VCaP (cell line): ENCODE measurements at regions not wholly inside any gene's neighbourhood (a gene's known extent, or its start where the extent isn't known, plus 50 kb on each side); places are given as distances from the start of the nearest gene placed in this dataset.

Source experiments
- H3K27ac ChIP-seq: fragments of 450-650 bp; 2 replicates; pipeline ENCODE4 v1.5.1; 2017
- TF ChIP-seq, protein P1 (sequence below): fragments of 450-650 bp; conservative IDR thresholded peaks from 2 replicates; pipeline ENCODE4 v1.5.1; 2017; ENCODE audit warnings: mild to moderate bottlenecking, moderate library complexity

DNA sequence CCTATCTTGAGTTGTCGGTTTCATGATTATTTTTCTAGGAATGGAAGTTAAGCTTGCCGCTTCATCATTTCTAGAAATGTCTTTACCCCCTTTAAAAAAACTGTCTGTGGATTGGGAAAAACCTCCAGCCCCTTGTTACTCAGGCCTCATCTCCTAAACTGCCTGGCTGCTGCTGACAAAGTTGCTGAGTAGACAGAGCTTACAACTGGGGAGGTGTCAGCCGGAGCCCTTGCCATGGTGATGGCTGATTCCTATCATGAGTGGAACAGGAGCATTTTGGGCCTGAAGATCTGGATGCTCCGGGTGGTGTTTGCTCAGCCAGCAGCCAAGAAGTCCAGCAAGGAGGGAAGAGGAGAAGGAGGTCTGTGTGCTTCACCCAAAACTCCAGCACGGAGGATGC is 243.3 kb downstream of the ENGASE start:
- TF ChIP-seq, protein P1, sequence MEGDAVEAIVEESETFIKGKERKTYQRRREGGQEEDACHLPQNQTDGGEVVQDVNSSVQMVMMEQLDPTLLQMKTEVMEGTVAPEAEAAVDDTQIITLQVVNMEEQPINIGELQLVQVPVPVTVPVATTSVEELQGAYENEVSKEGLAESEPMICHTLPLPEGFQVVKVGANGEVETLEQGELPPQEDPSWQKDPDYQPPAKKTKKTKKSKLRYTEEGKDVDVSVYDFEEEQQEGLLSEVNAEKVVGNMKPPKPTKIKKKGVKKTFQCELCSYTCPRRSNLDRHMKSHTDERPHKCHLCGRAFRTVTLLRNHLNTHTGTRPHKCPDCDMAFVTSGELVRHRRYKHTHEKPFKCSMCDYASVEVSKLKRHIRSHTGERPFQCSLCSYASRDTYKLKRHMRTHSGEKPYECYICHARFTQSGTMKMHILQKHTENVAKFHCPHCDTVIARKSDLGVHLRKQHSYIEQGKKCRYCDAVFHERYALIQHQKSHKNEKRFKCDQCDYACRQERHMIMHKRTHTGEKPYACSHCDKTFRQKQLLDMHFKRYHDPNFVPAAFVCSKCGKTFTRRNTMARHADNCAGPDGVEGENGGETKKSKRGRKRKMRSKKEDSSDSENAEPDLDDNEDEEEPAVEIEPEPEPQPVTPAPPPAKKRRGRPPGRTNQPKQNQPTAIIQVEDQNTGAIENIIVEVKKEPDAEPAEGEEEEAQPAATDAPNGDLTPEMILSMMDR = no peak
- no peak overlapping the region for H3K27ac ChIP-seq

DNA sequence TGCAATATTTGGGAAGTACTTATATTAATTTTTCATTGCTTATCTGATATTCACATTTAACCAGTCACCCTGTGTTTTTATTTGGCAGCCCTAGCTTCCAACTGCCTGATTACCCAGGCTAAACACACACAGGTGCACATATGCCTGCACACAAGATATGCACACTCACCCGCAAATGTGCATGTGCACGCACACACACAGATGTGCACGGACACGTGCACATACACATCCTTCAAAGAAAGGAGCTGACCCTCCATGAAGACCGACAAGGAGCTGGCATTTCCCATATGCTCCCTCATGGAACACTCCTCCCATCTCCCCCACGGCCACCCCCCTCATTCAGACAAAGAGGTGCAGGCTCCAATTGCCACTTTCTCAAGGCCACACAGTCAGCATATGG is 242.2 kb downstream of the ENGASE start:
- TF ChIP-seq, protein P1 = no peak
- no peak overlapping the region for H3K27ac ChIP-seq

DNA sequence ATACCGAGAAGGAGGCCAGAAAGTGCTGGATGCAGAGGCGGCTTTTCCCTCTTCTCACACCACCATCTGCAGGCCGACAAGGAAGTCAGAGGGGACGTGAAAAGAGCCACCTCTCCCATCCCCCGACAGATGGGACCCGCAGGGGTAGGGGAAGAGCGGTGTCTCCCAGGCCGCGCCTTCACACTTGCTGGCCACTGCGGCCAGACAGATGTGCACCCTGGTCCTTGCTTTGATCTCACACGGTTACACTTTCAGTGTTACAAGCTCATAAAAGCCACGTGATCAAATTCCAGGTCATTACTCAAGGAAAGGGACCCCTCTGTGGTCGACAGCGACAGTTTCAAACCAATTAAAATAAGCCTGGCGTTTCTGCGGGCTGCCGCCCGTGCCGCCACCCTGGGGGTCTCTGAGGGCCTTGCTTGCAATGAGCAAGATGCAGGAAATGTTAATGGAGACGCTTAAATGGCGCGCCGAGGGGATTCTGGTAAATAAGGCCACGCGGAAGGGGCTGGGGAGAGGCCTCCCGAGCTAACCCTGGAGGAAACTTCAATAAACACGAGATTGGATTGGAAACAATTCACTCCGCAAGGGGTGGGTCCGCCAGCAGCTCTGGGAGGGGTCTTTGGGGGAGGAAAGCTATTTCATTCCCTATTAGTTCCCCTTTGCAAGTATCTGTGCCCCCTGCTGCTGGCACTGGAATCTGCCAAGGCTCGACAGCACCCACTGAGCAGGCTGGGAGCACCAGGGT is 240.9 kb downstream of the ENGASE start:
- no peak overlapping the region for H3K27ac ChIP-seq
- TF ChIP-seq, protein P1 = no peak

DNA sequence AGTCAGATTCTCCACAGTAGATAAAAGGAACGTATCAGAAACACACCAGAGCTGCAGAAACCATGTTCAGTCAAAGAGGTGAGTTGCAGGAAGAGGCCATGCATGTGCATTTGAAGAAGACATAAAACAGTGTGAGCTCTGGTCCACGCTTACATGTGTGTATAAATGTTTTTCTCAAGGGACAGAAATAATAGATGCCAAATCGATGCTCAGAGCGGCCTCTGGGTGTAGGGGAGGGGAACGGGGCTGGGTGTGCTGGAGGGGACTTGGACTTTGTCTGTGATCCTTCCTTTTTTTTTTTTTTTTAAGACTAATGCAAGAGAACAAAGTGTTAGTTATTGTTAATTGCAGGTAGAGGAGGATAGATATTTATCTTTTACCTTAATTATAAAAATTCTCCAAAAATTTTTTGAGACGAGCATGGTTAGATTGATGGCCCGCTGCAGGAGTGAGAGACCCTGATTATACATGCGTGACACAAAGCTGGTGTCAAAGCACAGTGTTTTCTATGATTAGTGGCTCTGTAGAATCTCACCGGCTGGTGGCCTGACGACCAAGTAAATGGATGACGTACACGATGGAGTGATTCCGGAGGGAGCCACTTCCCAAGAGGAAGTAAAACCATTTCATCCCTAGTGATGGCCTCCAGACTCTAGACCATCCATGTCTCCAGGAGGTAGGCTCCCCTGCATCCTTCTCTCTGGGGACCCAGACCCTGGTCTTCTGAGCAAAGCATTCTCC is 240.2 kb downstream of the ENGASE start:
- TF ChIP-seq, protein P1 = no peak
- H3K27ac ChIP-seq = no peak overlapping the region

DNA sequence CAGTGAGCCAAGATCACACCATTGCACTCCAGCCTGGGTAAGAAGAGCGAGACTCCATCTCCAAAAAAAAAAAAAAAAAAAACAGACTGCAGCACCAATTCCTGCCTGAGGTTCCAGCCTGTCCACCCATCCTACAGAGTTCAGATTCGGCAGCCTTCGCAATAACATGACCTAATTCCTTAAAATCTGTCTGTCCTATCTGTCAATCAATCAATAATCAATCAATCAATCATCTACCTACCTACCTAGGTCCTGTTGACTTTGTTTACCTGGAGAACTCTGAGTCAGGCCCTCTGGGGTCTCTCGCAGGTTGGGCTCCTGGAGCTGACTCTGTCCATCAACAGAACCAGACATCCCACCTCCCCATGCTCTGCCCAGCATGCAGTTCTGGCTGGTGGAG is 236.7 kb downstream of the ENGASE start:
- TF ChIP-seq, protein P1 = no peak
- no peak overlapping the region for H3K27ac ChIP-seq

DNA sequence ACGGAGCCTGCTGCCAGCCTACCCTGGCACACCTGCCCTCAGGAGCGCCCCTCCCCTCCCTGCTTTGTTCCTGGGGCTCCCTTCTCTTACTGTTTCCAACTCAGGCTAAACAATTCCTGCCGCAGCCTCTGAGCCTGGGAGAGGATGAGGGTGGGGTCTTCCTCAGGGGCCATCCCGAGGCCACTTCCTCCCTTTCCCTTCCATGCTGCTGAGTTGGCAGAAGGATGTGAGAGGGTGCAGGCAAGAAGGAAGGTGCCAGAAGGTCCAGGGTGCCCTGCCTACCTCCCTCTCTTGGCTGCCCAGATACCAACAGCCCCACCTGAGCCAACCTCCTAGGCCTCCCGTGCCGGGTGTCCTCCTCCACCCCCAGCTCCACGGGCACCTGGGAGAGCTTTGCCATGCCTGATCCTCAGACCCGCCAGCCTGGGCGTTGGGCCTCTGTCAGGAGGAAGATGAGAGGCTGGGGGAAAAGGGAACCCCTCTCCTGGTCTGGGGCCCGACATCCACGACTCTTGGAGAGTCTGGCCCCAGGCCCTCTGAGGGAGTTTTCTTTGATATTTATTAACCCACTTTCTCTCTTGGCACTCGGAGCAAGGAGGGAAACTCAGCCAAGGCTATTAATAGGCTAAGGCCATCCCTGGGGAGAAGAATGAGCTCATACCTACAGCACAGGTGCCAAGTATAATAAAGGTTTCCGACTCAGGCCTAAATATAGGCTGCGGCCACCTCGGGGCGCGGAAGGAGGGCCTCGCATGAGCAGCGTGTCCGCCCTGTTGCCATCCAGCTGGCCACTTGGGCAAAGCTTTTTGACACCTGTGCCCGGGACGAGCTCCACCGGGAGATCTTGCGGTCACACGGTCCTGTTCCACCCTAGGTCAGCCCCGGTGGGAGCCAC is 232.0 kb downstream of the ENGASE start:
- H3K27ac ChIP-seq = peak overlapping the region; percentile 84
- TF ChIP-seq, protein P1 = no peak
